ENCODE measurements at regions not wholly inside any gene's neighbourhood (a gene's known extent, or its start where the extent isn't known, plus 50 kb on each side); places are given as distances from the start of the nearest gene placed in this dataset.

GRCh38 chr17:31593806-31594205, 202.3 kb downstream of the RAB11FIP4 start:
- Histone ChIP-seq H3K27ac (peak overlapping the region; percentile 73), H3K27me3 (ENCODE audit: insufficient read depth in 3 of 3, low read length in 2 of 3) (no peaks in the 10 kb centered on the region), H3K9me3 (no peaks in the 10 kb centered on the region), H3K4me3 (no peak overlapping the region), H3K36me3 (ENCODE audit: insufficient read depth in 1 of 2, low read depth in 1 of 2) (no peaks in the 10 kb centered on the region), H3K4me1 (peaks cover 37% of the 10 kb centered on the region)
- ATAC-seq (peak; percentile 81 to 90 (median 87)), DNase-seq (peak; percentile 74 to 86)
- WGBS, 3 donors = 37 to 40% (median 39%) methylated on average over 7 of the region's 7 CpGs
- intact Hi-C loops (cut with DNase I) = no loop called here
- TF ChIP-seq CTCF (IDR thresholded peaks at IDR 0.05) = no peak

GRCh38 chr17:31591924-31592323, 200.4 kb downstream of the RAB11FIP4 start:
- Histone ChIP-seq H3K27ac (no peak overlapping the region), H3K27me3 (ENCODE audit: insufficient read depth in 3 of 3, low read length in 2 of 3) (no peaks in the 10 kb centered on the region), H3K4me3 (no peak overlapping the region), H3K4me1 (peaks cover 33% of the 10 kb centered on the region), H3K36me3 (ENCODE audit: insufficient read depth in 1 of 2, low read depth in 1 of 2) (no peaks in the 10 kb centered on the region), H3K9me3 (no peaks in the 10 kb centered on the region)
- WGBS, 3 donors = 95 to 100% (median 100%) methylated on average over 2 of the region's 2 CpGs
- TF ChIP-seq CTCF (IDR thresholded peaks at IDR 0.05) = no peak
- no peak for ATAC-seq
- DNase-seq = no peak
- intact Hi-C loops (cut with DNase I) = no loop called here

GRCh38 chr17:31588512-31588911, 197.0 kb downstream of the RAB11FIP4 start:
- Histone ChIP-seq H3K27me3 (ENCODE audit: insufficient read depth in 3 of 3, low read length in 2 of 3) (no peaks in the 10 kb centered on the region), H3K27ac (no peak overlapping the region), H3K36me3 (ENCODE audit: insufficient read depth in 1 of 2, low read depth in 1 of 2) (no peaks in the 10 kb centered on the region), H3K4me3 (no peak overlapping the region), H3K9me3 (no peaks in the 10 kb centered on the region), H3K4me1 (peaks cover 5% of the 10 kb centered on the region)
- 47 to 81% (median 54%) methylated on average over 4 of the region's 4 CpGs for WGBS, 3 donors
- no peak for ATAC-seq
- TF ChIP-seq CTCF (IDR thresholded peaks at IDR 0.05) = no peak
- DNase-seq = no peak
- intact Hi-C loops (cut with DNase I) = no loop called here

- no peak for DNase-seq
- Histone ChIP-seq H3K27me3 (ENCODE audit: insufficient read depth in 3 of 3, low read length in 2 of 3) (no peaks in the 10 kb centered on the region), H3K4me3 (no peak overlapping the region), H3K36me3 (ENCODE audit: insufficient read depth in 1 of 2, low read depth in 1 of 2) (no peaks in the 10 kb centered on the region), H3K9me3 (no peaks in the 10 kb centered on the region), H3K27ac (no peak overlapping the region), H3K4me1 (peaks cover under 1% of the 10 kb centered on the region)
- TF ChIP-seq CTCF (IDR thresholded peaks at IDR 0.05) = no peak
- intact Hi-C loops (cut with DNase I) = no loop called here
- no peak for ATAC-seq
- 52 to 80% (median 53%) methylated on average over 5 of the region's 5 CpGs for WGBS, 3 donors
Observed at GRCh38 chr17:31588034-31588433, 196.6 kb downstream of the RAB11FIP4 start.

Data from psoas muscle (tissue), 7 donors.